ENCODE measurements at regions not wholly inside any gene's neighbourhood (a gene's known extent, or its start where the extent isn't known, plus 50 kb on each side); places are given as distances from the start of the nearest gene placed in this dataset.
"Not testable (repeated sequence)": the region's sequence is repeated elsewhere in the genome, so short reads cannot be mapped to it uniquely, and the experiment has no call there.

GRCh38 chr16:85286951-85287814 lies 174.9 kb upstream of the CIBAR2 start:
- peak overlapping the region in 1 of 7 donors; percentile 25 for H3K27ac Mint-ChIP-seq

GRCh38 chr16:85287815-85288109 lies 175.5 kb upstream of the CIBAR2 start:
- H3K4me3 Mint-ChIP-seq; H3K27me3 Mint-ChIP-seq (ENCODE audit: low read depth in 3 of 3): not testable (repeated sequence)
- 93% methylated on average over 3 of the region's 13 CpGs for WGBS (ENCODE audit: insufficient coverage)

More at GRCh38 chr16:85286951-85287814, 174.9 kb upstream of the CIBAR2 start:
- Mint-ChIP-seq H3K36me3 (no peaks in the 10 kb centered on the region), H3K4me1 (peaks cover 20% of the 10 kb centered on the region), H3K9me3 (no peaks in the 10 kb centered on the region), H3K27me3 (ENCODE audit: low read depth in 3 of 3) (peaks cover 0 to 6% (median 4%) of the 10 kb centered on the region in 3 donors), H3K4me3 (no peak overlapping the region)
- WGBS (ENCODE audit: insufficient coverage) = 95% methylated on average over 34 of the region's 34 CpGs
- TF ChIP-seq CTCF (IDR thresholded peaks at IDR 0.05) = no peak
- peaks cover 26 to 29% of the 10 kb centered on the region in 2 donors for H3K4me1 ChIP-seq (ENCODE audit: control insufficient read depth in 1 of 2, insufficient read depth in 2 of 2, low read length in 2 of 2)
- H2AFZ ChIP-seq (ENCODE audit: insufficient read depth, low read depth, low read length, poor library complexity, severe bottlenecking) = no peak overlapping the region
- DNase-seq = no peak
- intact Hi-C loops (cut with micrococcal nuclease) = no loop called here
- no peaks in the 10 kb centered on the region for H3K79me2 ChIP-seq (ENCODE audit: insufficient read depth, low read length)
- no peaks in the 10 kb centered on the region for H3K36me3 ChIP-seq (replicated peaks in 1 of 2; ENCODE audit: control insufficient read depth in 1 of 2, insufficient read depth in 2 of 2, low read length in 2 of 2)
- H3K9ac ChIP-seq (ENCODE audit: insufficient read depth, low read length, poor library complexity, severe bottlenecking) = no peak overlapping the region
- no peak overlapping the region for H3K4me2 ChIP-seq (replicated peaks; ENCODE audit: extremely low read depth, low read length, poor library complexity, severe bottlenecking)
- no peaks in the 10 kb centered on the region for H4K20me1 ChIP-seq (ENCODE audit: insufficient read depth, low read length)
- no peak overlapping the region for H3K4me3 ChIP-seq (replicated peaks in 1 of 3; ENCODE audit: low read depth in 2 of 3, low read length in 3 of 3)
- no peak overlapping the region for H3K27ac ChIP-seq (ENCODE audit: low read depth in 1 of 2, low read length in 2 of 2)
- no peaks in the 10 kb centered on the region for H3K9me3 ChIP-seq (replicated peaks in 1 of 2; ENCODE audit: control insufficient read depth in 1 of 2, insufficient read depth in 1 of 2, low read length in 2 of 2)
- H3K27me3 ChIP-seq (ENCODE audit: control insufficient read depth in 2 of 2, insufficient read depth in 2 of 2, low read length in 2 of 2) = no peaks in the 10 kb centered on the region

More at GRCh38 chr16:85287815-85288109, 175.5 kb upstream of the CIBAR2 start:
- peaks cover 26 to 32% of the 10 kb centered on the region in 2 donors for H3K4me1 ChIP-seq (ENCODE audit: control insufficient read depth in 1 of 2, insufficient read depth in 2 of 2, low read length in 2 of 2)
- H3K9me3 Mint-ChIP-seq; H3K27me3 ChIP-seq (ENCODE audit: control insufficient read depth in 2 of 2, insufficient read depth in 2 of 2, low read length in 2 of 2); DNase-seq; intact Hi-C loops (cut with micrococcal nuclease); H3K4me2 ChIP-seq (replicated peaks; ENCODE audit: extremely low read depth, low read length, poor library complexity, severe bottlenecking); H3K27ac ChIP-seq (ENCODE audit: low read depth in 1 of 2, low read length in 2 of 2); H3K27ac Mint-ChIP-seq; H2AFZ ChIP-seq (ENCODE audit: insufficient read depth, low read depth, low read length, poor library complexity, severe bottlenecking); H3K79me2 ChIP-seq (ENCODE audit: insufficient read depth, low read length); H4K20me1 ChIP-seq (ENCODE audit: insufficient read depth, low read length); H3K9me3 ChIP-seq (replicated peaks in 1 of 2; ENCODE audit: control insufficient read depth in 1 of 2, insufficient read depth in 1 of 2, low read length in 2 of 2); H3K4me3 ChIP-seq (replicated peaks in 1 of 3; ENCODE audit: low read depth in 2 of 3, low read length in 3 of 3); H3K9ac ChIP-seq (ENCODE audit: insufficient read depth, low read length, poor library complexity, severe bottlenecking); H3K36me3 ChIP-seq (replicated peaks in 1 of 2; ENCODE audit: control insufficient read depth in 1 of 2, insufficient read depth in 2 of 2, low read length in 2 of 2); H3K36me3 Mint-ChIP-seq: not testable (repeated sequence)
- peaks cover 20% of the 10 kb centered on the region for H3K4me1 Mint-ChIP-seq

Measured in CD14-positive monocyte (primary cell).